ENCODE measurements at regions not wholly inside any gene's neighbourhood (a gene's known extent, or its start where the extent isn't known, plus 50 kb on each side); places are given as distances from the start of the nearest gene placed in this dataset.

GRCh38 chr11:70497536-70498075 is 99.3 kb downstream of the CTTN start:
- Histone ChIP-seq H3K4me3 (replicated peaks in 1 of 3; ENCODE audit: insufficient read depth in 1 of 3, low read depth in 2 of 3, low read length in 3 of 3) (no peak overlapping the region), H3K4me1 (ENCODE audit: insufficient read depth, low read length) (no peaks in the 10 kb centered on the region), H3K9me3 (ENCODE audit: low read length) (no peaks in the 10 kb centered on the region), H3K27me3 (ENCODE audit: control insufficient read depth in 1 of 2, insufficient read depth in 2 of 2, low read length in 2 of 2) (no peaks in the 10 kb centered on the region), H3K79me2 (ENCODE audit: insufficient read depth, low read length) (no peaks in the 10 kb centered on the region), H4K20me1 (ENCODE audit: insufficient read depth, low read length) (no peaks in the 10 kb centered on the region), H2AFZ (ENCODE audit: low read length) (no peak overlapping the region), H3K9ac (ENCODE audit: insufficient read depth, low read depth, low read length) (no peak overlapping the region), H3K27ac (ENCODE audit: extremely low read length, insufficient read depth, low read length) (no peak overlapping the region), H3K4me2 (ENCODE audit: low read depth, low read length) (no peak overlapping the region), H3K36me3 (replicated peaks in 1 of 2; ENCODE audit: control insufficient read depth in 1 of 2, insufficient read depth in 2 of 2, low read length in 2 of 2) (peaks cover 10 to 35% of the 10 kb centered on the region in 2 experiments; a peak in 4 of 5 replicates)
- no peak for DNase-seq (ENCODE audit: low spot score)
- no peak for FAIRE-seq
- 76% methylated on average over 5 of the region's 8 CpGs for WGBS (ENCODE audit: low lambda C conversion rate)
- TF ChIP-seq HOXA9 (CRISPR knock-in tag; IDR thresholded peaks at IDR 0.05; ENCODE audit: borderline replicate concordance) (no peak), GZF1 (CRISPR knock-in tag; IDR thresholded peaks at IDR 0.05) (no peak), ZBTB20 (CRISPR knock-in tag; IDR thresholded peaks at IDR 0.05; ENCODE audit: borderline replicate concordance, low read depth) (no peak), ZNF18 (CRISPR knock-in tag; IDR thresholded peaks at IDR 0.05; ENCODE audit: insufficient replicate concordance) (no peak), SATB2 (CRISPR knock-in tag; IDR thresholded peaks at IDR 0.05) (no peak), MXD4 (CRISPR knock-in tag; IDR thresholded peaks at IDR 0.05) (no peak), FUBP1 (CRISPR knock-in tag; IDR thresholded peaks at IDR 0.05; ENCODE audit: borderline replicate concordance) (no peak), MXD3 (CRISPR knock-in tag; IDR thresholded peaks at IDR 0.05) (no peak), ZFP37 (CRISPR knock-in tag; IDR thresholded peaks at IDR 0.05; ENCODE audit: borderline replicate concordance) (no peak), ARID3A (IDR thresholded peaks at IDR 0.05; ENCODE audit: low read depth, low read length) (no peak), SP2 (CRISPR knock-in tag; IDR thresholded peaks at IDR 0.05) (no peak), ZNF512 (CRISPR knock-in tag; IDR thresholded peaks at IDR 0.05) (no peak), ZNF121 (CRISPR knock-in tag; IDR thresholded peaks at IDR 0.05) (no peak), ZNF749 (CRISPR knock-in tag; IDR thresholded peaks at IDR 0.05; ENCODE audit: borderline replicate concordance) (no peak), ZNF850 (CRISPR knock-in tag; conservative IDR thresholded peaks at IDR 0.05) (no peak)
- in situ Hi-C loops (cut with HindIII; ENCODE audit: extremely low pct_ligation_motif_present, low pct_unique_long_range_greater_than_20kb) = no loop called here
- ChIA-PET POLR2A (no interaction called here), CTCF (ENCODE audit: low intra/inter-chr PET ratio, low total read pairs) (no interaction called here)
- intact Hi-C loops (cut with micrococcal nuclease; ENCODE audit: unreplicated experiment) = no loop called here
- no TSS peak for BruUV-seq (replicated peaks)
- no peak for ATAC-seq
